HG02970 (cell line): ENCODE measurements at regions not wholly inside any gene's neighbourhood (a gene's known extent, or its start where the extent isn't known, plus 50 kb on each side); places are given as distances from the start of the nearest gene placed in this dataset.
"Not testable (repeated sequence)": the region's sequence is repeated elsewhere in the genome, so short reads cannot be mapped to it uniquely, and the experiment has no call there.

ENCODE experiments used
- ATAC-seq: cut with Tn5 transposase; IDR thresholded peaks from one replicate; pipeline ENCODE4 v1.9.1; 2021; ENCODE audit warnings: mild to moderate bottlenecking, moderate library complexity, moderate number of reproducible peaks; ENCODE audit not compliant: unreplicated experiment, low FRiP score

DNA sequence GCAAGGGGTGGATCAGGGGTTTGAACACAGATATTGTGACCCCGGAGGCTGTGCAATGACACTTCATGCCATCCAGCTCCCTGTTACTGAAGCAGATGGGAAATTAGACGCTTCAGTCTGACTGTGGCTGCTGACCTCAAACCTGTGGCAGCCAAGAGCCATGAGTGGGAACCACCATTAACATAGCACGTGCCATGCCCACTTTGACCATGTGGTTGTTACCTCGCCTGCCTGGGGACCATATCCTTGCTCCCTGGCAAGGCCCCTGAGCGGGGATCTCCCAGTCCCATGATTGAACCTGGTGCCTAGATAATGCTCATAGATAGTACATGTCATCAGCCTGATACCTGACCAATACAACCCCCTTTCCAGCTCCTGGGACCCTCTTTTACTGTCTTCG lies 68.9 kb downstream of the CYP26B1 start:
- no peak for ATAC-seq

DNA sequence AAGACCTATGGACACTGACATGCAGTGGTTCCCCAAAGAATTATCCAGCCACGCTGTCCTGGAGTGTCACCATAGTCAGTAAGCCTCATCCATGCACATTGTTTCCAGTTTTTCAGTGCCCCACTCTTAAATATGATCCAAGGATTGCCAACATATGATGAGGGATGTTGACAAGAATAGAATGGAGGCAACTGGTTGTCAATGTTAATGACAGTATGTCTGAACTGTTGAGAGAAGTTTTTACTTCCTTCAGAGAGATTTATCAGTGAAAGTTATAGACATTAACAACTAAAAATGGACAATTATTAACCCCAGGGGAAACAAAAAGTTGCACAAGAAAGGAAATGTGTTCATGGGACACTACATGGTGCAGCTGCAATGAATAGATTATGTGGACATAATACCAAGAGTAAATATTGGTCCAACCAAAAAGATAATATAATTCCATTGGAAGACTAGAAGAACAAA lies 69.9 kb downstream of the CYP26B1 start:
- ATAC-seq, result no peak

DNA sequence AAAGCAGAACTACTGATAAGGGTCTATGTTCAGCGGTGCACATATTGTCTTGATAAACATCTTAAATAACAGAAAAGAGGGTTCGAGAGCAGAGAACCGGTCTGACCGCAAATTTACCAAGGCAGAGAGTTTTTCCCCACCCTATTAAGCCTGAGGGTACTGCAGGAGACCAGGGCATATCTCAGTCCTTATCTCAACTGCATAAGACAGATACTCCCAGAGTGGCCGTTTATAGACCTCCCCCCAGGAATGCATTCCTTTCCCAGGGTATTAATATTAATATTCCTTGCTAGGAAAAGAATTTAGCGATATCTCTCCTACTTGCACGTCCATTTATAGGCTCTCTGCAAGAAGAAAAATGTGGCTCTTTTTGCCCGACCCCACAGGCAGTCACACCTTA lies 74.3 kb downstream of the CYP26B1 start:
- ATAC-seq, result not testable (repeated sequence)

DNA sequence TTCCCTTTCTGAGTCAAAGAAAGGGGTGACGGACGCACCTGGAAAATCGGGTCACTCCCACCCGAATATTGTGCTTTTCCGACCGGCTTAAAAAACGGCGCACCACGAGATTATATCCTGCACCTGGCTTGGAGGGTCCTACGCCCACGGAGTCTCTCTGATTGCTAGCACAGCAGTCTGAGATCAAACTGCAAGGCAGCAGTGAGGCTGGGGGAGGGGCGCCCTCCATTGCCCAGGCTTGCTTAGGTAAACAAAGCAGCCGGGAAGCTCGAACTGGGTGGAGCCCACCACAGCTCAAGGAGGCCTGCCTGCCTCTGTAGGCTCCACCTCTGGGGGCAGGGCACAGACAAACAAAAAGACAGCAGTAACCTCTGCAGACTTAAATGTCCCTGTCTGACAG lies 83.5 kb downstream of the CYP26B1 start:
- ATAC-seq, result not testable (repeated sequence)

- ATAC-seq, result no peak
Observed at GRCh38 chr2:72062336-72062735, 85.3 kb downstream of the CYP26B1 start.

- no peak for ATAC-seq
Observed at GRCh38 chr2:72057308-72057707, 90.4 kb downstream of the CYP26B1 start.

- no peak for ATAC-seq
Observed at GRCh38 chr2:72051971-72052505, 95.6 kb downstream of the CYP26B1 start.

- ATAC-seq, result no peak
Observed at GRCh38 chr2:72051204-72051603, 96.5 kb downstream of the CYP26B1 start.

GRCh38 chr2:72050734-72051133 lies 96.9 kb downstream of the CYP26B1 start:
- no peak for ATAC-seq

DNA sequence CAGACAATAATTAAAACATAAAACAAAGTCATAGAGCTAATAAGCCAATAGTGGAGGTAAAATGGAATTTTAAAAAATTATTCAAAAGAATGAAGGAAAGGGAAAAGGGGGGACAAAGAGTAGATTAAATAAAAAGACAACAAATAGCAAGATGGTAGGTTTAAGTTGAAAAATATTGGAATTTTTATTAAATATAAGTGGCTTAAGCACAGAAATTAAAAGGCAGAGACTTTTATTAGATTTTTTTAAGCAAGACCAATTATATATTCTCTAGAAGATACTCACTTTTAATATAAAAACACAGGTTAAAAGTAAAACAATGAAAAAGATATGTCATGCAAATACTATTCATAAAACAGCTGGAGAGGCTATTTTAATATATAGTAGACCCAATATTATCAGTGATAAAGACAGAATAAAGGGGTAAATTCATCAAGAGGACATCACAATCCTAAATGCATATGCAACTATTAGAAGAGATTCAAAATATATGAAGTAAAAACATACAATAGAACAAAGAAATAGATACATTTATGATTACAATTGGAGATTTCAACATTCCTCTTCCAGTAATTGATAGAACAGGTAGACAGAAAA lies 98.7 kb downstream of the CYP26B1 start:
- no peak for ATAC-seq

DNA sequence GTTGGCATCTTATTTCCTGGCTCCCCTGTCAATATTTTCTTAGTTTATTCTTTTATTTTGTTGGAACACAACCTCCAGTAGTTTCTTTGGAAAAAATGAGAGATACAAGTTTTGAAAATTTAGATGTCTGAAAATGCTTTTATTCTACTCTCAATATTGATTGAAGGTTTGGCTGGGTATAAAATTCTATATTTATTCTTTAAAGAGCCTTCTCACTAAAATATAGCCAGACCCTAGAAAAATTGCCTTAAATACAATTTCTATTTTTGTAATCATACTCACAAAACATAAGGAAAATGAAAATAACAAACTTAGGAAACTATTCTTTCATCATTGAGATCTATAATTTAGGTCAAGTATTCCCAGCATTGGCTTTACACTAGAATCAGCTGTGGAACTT lies 103.7 kb downstream of the CYP26B1 start:
- no peak for ATAC-seq

DNA sequence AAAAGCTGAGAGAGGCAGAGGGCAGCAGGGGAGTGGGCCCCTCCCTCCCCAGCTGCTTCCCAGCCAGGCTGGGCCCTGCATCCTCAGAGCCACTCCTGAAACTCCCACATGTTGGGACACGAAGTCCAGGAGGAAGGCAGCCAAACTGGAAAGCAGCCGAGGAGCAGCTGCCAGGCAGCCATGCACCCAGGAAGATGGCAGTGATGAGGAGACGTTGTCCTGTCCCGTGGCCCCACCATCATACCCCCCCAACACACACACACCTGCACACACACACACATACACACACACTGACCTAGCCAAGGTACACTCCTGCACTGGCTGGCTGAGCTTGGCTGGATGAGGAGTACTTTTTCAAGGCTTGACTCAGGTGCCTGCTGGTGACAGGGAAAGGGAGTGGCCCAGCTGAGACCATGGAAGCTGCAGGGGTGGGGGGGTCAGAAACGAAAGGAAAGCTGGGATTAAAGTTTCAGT lies 106.0 kb downstream of the CYP26B1 start:
- no peak for ATAC-seq

GRCh38 chr2:72040629-72041571 lies 106.8 kb downstream of the CYP26B1 start:
- ATAC-seq, result no peak

- no peak for ATAC-seq
Observed at GRCh38 chr2:72038524-72038923, 109.1 kb downstream of the CYP26B1 start.

- ATAC-seq, result no peak
Observed at GRCh38 chr2:72037261-72037666, 110.4 kb downstream of the CYP26B1 start.

- ATAC-seq, result no peak
Observed at GRCh38 chr2:72036595-72036994, 111.1 kb downstream of the CYP26B1 start.

- ATAC-seq, result no peak
Observed at GRCh38 chr2:72036173-72036545, 111.5 kb downstream of the CYP26B1 start.

DNA sequence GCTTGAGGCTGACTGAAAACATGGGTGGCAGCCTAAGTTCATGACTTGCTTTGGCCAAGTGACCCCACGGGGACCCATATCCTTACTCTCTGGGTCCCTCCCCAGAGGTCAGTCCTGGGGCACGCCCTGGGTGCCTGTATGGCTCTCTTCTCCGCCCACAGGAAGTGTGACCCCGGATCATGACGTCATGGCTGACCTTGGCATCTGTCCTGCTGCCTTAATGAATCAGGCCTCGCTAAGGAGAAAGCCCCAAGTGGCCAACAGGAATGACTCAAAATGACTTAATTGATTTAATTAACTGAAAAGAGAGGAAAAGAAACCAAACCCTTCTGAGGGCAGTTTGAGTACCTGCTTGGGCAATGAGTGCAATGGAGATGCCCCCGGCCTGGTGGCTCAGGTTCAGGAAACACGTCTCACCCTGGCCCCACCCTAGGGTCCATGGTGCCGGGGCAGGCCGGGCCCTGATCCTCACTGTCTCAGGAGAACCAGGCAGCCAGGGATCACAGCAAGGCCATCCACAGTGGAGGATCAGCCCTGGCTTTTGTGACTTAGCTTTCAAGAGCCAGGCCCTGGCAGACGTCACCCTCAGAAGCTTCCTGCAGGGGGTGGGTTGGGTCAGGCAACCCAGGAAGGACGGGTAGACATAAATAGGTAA lies 112.0 kb downstream of the CYP26B1 start:
- no peak for ATAC-seq

GRCh38 chr2:72034353-72035095 lies 113.1 kb downstream of the CYP26B1 start:
- ATAC-seq, result no peak

DNA sequence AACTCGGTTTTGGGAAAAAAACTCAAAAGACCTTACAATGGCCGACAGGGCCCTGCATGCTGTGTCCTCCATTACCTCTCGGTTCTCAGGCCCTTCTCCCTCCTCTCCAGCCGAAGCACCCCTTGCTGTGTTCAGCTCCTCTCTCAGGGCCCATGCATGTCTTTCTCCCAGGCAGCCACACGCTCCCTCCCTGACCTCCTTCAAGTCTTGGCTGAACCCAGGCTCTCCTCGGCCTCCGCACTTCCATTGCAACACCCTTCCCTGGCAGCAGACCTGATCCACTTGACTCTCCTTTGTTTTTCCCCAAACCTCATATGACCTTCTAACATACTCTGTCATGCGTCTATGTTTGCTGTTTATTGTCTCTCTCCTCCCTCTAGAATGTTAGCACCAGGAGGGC lies 114.0 kb downstream of the CYP26B1 start:
- no peak for ATAC-seq
